Posterior cingulate gyrus (tissue), 11 donors: ENCODE measurements at regions not wholly inside any gene's neighbourhood (a gene's known extent, or its start where the extent isn't known, plus 50 kb on each side); places are given as distances from the start of the nearest gene placed in this dataset.
A peak's percentile ranks its signal among the peaks of the same experiment; 100 is the strongest.

Source experiments
- DNase-seq, 10 donors: peaks; one replicate each; pipeline versions ENCODE4 v3.0.0 to v3.0.0-alpha.2; 2020 to 2021; ENCODE audit warnings: mixed read lengths in 3 of 10
- intact Hi-C: fragments of 100-400 bp; cut with DNase I; formaldehyde crosslinking; loops from one replicate; pipeline ENCODE4 v1.15.1; 2023

GRCh38 chr16:52896478-52897164 is 156.1 kb downstream of the CHD9NB start:
- intact Hi-C loops: no loop called here

GRCh38 chr16:52874042-52874441 is 178.7 kb downstream of the CHD9NB start:
- intact Hi-C loops: no loop called here
- DNase-seq: no peak

More at GRCh38 chr16:52896478-52897164, 156.1 kb downstream of the CHD9NB start:
- no peak for DNase-seq

- intact Hi-C loops: no loop called here
- no peak for DNase-seq
Measured at GRCh38 chr16:52872731-52873130, 180.0 kb downstream of the CHD9NB start.

GRCh38 chr16:52871481-52871880 is 181.2 kb downstream of the CHD9NB start:
- intact Hi-C loops: no loop called here

GRCh38 chr16:52869243-52869642 is 183.5 kb downstream of the CHD9NB start:
- no peak for DNase-seq
- intact Hi-C loops: no loop called here

More at GRCh38 chr16:52871481-52871880, 181.2 kb downstream of the CHD9NB start:
- no peak for DNase-seq

- no peak for DNase-seq
- intact Hi-C loops: loop anchor here (5.0 kb wide), 2 partner anchors 671 to 791 kb away; no protein-coding TSS in a partner anchor
Measured at GRCh38 chr16:52863000-52863399, 189.7 kb downstream of the CHD9NB start.

GRCh38 chr16:52861614-52862022 is 191.1 kb downstream of the CHD9NB start:
- DNase-seq: peak in 3 of 10 donors; percentile 5 to 22 (median 9)
- intact Hi-C loops: loop anchor here (5.0 kb wide), 2 partner anchors 669 to 789 kb away; no protein-coding TSS in a partner anchor

GRCh38 chr16:52855463-52855862 is 197.2 kb downstream of the CHD9NB start:
- DNase-seq: no peak
- intact Hi-C loops: no loop called here

- no peak for DNase-seq
- intact Hi-C loops: no loop called here
Measured at GRCh38 chr16:52852978-52853377, 199.7 kb downstream of the CHD9NB start.

GRCh38 chr16:52851211-52851740 is 201.4 kb downstream of the CHD9NB start:
- no peak for DNase-seq
- intact Hi-C loops: no loop called here

GRCh38 chr16:52843381-52843780 is 209.3 kb downstream of the CHD9NB start:
- intact Hi-C loops: no loop called here

GRCh38 chr16:52837251-52837650 is 215.4 kb downstream of the CHD9NB start:
- no peak for DNase-seq

More at GRCh38 chr16:52843381-52843780, 209.3 kb downstream of the CHD9NB start:
- no peak for DNase-seq

GRCh38 chr16:52834736-52835465 is 217.8 kb downstream of the CHD9NB start:
- intact Hi-C loops: no loop called here
- no peak for DNase-seq

More at GRCh38 chr16:52837251-52837650, 215.4 kb downstream of the CHD9NB start:
- intact Hi-C loops: no loop called here

- DNase-seq: no peak
- intact Hi-C loops: no loop called here
Measured at GRCh38 chr16:52832771-52833170, 219.9 kb downstream of the CHD9NB start.

GRCh38 chr16:52827456-52827855 is 225.2 kb downstream of the CHD9NB start:
- intact Hi-C loops: no loop called here
- DNase-seq: no peak

GRCh38 chr16:52825892-52826291 is 226.8 kb downstream of the CHD9NB start:
- intact Hi-C loops: no loop called here
- DNase-seq: no peak

- intact Hi-C loops: no loop called here
Measured at GRCh38 chr16:52819808-52820207, 232.9 kb downstream of the CHD9NB start.

GRCh38 chr16:52819405-52819804 is 233.3 kb downstream of the CHD9NB start:
- DNase-seq: no peak
- intact Hi-C loops: no loop called here

More at GRCh38 chr16:52819808-52820207, 232.9 kb downstream of the CHD9NB start:
- no peak for DNase-seq

GRCh38 chr16:52817696-52818095 is 235.0 kb downstream of the CHD9NB start:
- intact Hi-C loops: no loop called here
- no peak for DNase-seq

- DNase-seq: no peak
- intact Hi-C loops: no loop called here
Measured at GRCh38 chr16:52816993-52817392, 235.7 kb downstream of the CHD9NB start.
